ENCODE measurements at regions not wholly inside any gene's neighbourhood (a gene's known extent, or its start where the extent isn't known, plus 50 kb on each side); places are given as distances from the start of the nearest gene placed in this dataset.
"Not testable (repeated sequence)": the region's sequence is repeated elsewhere in the genome, so short reads cannot be mapped to it uniquely, and the experiment has no call there.

GRCh38 chr16:66044089-66044488, 322.4 kb upstream of the CDH5 start:
- no peak for DNase-seq

- DNase-seq: no peak
Measured at GRCh38 chr16:66043326-66043725, 323.2 kb upstream of the CDH5 start.

GRCh38 chr16:66042341-66042740, 324.1 kb upstream of the CDH5 start:
- no peak for DNase-seq

GRCh38 chr16:66041907-66042306, 324.6 kb upstream of the CDH5 start:
- DNase-seq: no peak

- DNase-seq: no peak
Measured at GRCh38 chr16:66039793-66040192, 326.7 kb upstream of the CDH5 start.

GRCh38 chr16:66036793-66037715, 329.4 kb upstream of the CDH5 start:
- DNase-seq: no peak

- DNase-seq: no peak
Measured at GRCh38 chr16:66036184-66036583, 330.3 kb upstream of the CDH5 start.

GRCh38 chr16:66035096-66035495, 331.4 kb upstream of the CDH5 start:
- DNase-seq: no peak

GRCh38 chr16:66032841-66033240, 333.6 kb upstream of the CDH5 start:
- DNase-seq: no peak

- DNase-seq: no peak
Measured at GRCh38 chr16:66030036-66030435, 336.5 kb upstream of the CDH5 start.

GRCh38 chr16:66028510-66029216, 337.8 kb upstream of the CDH5 start:
- DNase-seq: no peak

GRCh38 chr16:66026787-66027330, 339.6 kb upstream of the CDH5 start:
- DNase-seq: no peak

- DNase-seq: no peak
Measured at GRCh38 chr16:66026211-66026610, 340.3 kb upstream of the CDH5 start.

GRCh38 chr16:66025751-66026150, 340.7 kb upstream of the CDH5 start:
- no peak for DNase-seq

GRCh38 chr16:66024567-66024966, 341.9 kb upstream of the CDH5 start:
- not testable (repeated sequence) for DNase-seq

- no peak for DNase-seq
Measured at GRCh38 chr16:66023481-66023880, 343.0 kb upstream of the CDH5 start.

GRCh38 chr16:66020642-66021041, 345.8 kb upstream of the CDH5 start:
- no peak for DNase-seq

GRCh38 chr16:66020046-66020445, 346.4 kb upstream of the CDH5 start:
- DNase-seq: no peak

- DNase-seq: not testable (repeated sequence)
Measured at GRCh38 chr16:66019502-66019901, 347.0 kb upstream of the CDH5 start.

GRCh38 chr16:66014221-66014620, 352.3 kb upstream of the CDH5 start:
- DNase-seq: no peak

GRCh38 chr16:66013486-66013885, 353.0 kb upstream of the CDH5 start:
- no peak for DNase-seq

GRCh38 chr16:66008136-66008535, 358.4 kb upstream of the CDH5 start:
- no peak for DNase-seq

GRCh38 chr16:66007717-66008116, 358.8 kb upstream of the CDH5 start:
- no peak for DNase-seq

GRCh38 chr16:66006485-66006884, 360.0 kb upstream of the CDH5 start:
- no peak for DNase-seq
